SK-N-SH (cell line): ENCODE measurements at regions not wholly inside any gene's neighbourhood (a gene's known extent, or its start where the extent isn't known, plus 50 kb on each side); places are given as distances from the start of the nearest gene placed in this dataset.

Source experiments
- CTCF ChIA-PET: fragments of 300-600, 350-600 bp; formaldehyde crosslinking; extraction: SDS; loops from one replicate; lab custom pipeline; 2021; lab: Yijun Ruan, JAX
- POLR2A ChIA-PET: fragments of 350-600 bp; sonication (Branson Sonifier 250); formaldehyde crosslinking; extraction: SDS; loops from one replicate; lab custom pipeline; 2020; ENCODE audit warnings: antibody characterized with exemption, inconsistent platforms; lab: Yijun Ruan, JAX
- DNase-seq: peaks from one replicate; pipeline ENCODE4 v3.0.0; 2012
- H2AFZ ChIP-seq: fragments of 200-600 bp; sonication (generic); 2 replicates; pipeline ENCODE4 v1.8.1; 2016; ENCODE audit warnings: antibody characterized with exemption, mild to moderate bottlenecking, low read depth
- H3F3A ChIP-seq: fragments of 200-600 bp; sonication (generic); replicated peaks from 2 replicates; pipeline ENCODE3; 2016; ENCODE audit warnings: antibody characterized with exemption, mild to moderate bottlenecking; ENCODE audit not compliant: insufficient read depth
- H3K27ac ChIP-seq, 2 experiments: fragments of 200-500 bp in 1 of 2; fragments of 200-600 bp in 1 of 2; sonication (Bioruptor generic) in 1 of 2; sonication (generic), shearing (Covaris generic) in 1 of 2; 2 replicates each; pipeline versions ENCODE4 v1.5.1 to v1.6.1; 2014 to 2016; ENCODE audit warnings: low read depth in 2 of 2, inconsistent platforms in 1 of 2, low read length in 1 of 2, mild to moderate bottlenecking in 1 of 2, mixed read lengths in 1 of 2
- H3K27me3 ChIP-seq: fragments of 200-600 bp; sonication (generic), shearing (Covaris generic); 2 replicates; pipeline ENCODE4 v1.6.1; 2016; ENCODE audit warnings: mixed run types; ENCODE audit not compliant: insufficient read depth
- H3K36me3 ChIP-seq, 2 experiments: fragments of 200-500 bp in 1 of 2; fragments of 200-600 bp in 1 of 2; sonication (Bioruptor generic) in 1 of 2; sonication (generic) in 1 of 2; replicated peaks in 1 of 2; 2 replicates each; pipeline versions ENCODE3 to v1.5.1; 2014 to 2016; ENCODE audit warnings: low read length in 1 of 2, mild to moderate bottlenecking in 1 of 2; ENCODE audit not compliant: insufficient read depth in 2 of 2, control insufficient read depth in 1 of 2
- H3K4me1 ChIP-seq, 2 experiments: fragments of 200-500 bp in 1 of 2; fragments of 200-600 bp in 1 of 2; sonication (Bioruptor generic) in 1 of 2; sonication (generic), shearing (Covaris generic) in 1 of 2; 2 replicates each; pipeline versions ENCODE4 v1.5.1 to v1.6.1; 2014 to 2016; ENCODE audit warnings: low read depth in 1 of 2, low read length in 1 of 2, mixed run types in 1 of 2; ENCODE audit not compliant: insufficient read depth in 2 of 2, control insufficient read depth in 1 of 2
- H3K4me2 ChIP-seq: fragments of 200-600 bp; sonication (generic), shearing (Covaris generic); 2 replicates; pipeline ENCODE4 v1.6.1; 2017; ENCODE audit warnings: mixed run types
- H3K4me3 ChIP-seq, 2 experiments: fragments of 200-500 bp in 1 of 2; fragments of 200-600 bp in 1 of 2; sonication (Bioruptor generic) in 1 of 2; sonication (generic), shearing (Covaris generic) in 1 of 2; 2 replicates each; pipeline versions ENCODE4 v1.5.1 to v1.8.1; 2014 to 2016; ENCODE audit warnings: low read depth in 2 of 2, inconsistent platforms in 1 of 2, low read length in 1 of 2, mild to moderate bottlenecking in 1 of 2, mixed read lengths in 1 of 2, moderate library complexity in 1 of 2
- H3K79me2 ChIP-seq: fragments of 200-600 bp; sonication (generic); 2 replicates; pipeline ENCODE4 v1.8.1; 2017; ENCODE audit warnings: mild to moderate bottlenecking; ENCODE audit not compliant: insufficient read depth
- H3K9ac ChIP-seq: fragments of 200-600 bp; sonication (generic); 2 replicates; pipeline ENCODE4 v1.6.1; 2017; ENCODE audit warnings: mixed run types
- H3K9me2 ChIP-seq: fragments of 200-600 bp; sonication (generic); 2 replicates; pipeline ENCODE4 v1.6.1; 2017; ENCODE audit warnings: mixed run types
- H3K9me3 ChIP-seq: fragments of 200-600 bp; sonication (generic); 2 replicates; pipeline ENCODE4 v1.6.1; 2017; ENCODE audit warnings: mixed run types, mild to moderate bottlenecking, moderate library complexity
- H4K20me1 ChIP-seq: fragments of 200-600 bp; sonication (generic); 2 replicates; pipeline ENCODE4 v1.6.1; 2017; ENCODE audit warnings: mild to moderate bottlenecking, mixed run types; ENCODE audit not compliant: insufficient read depth
- CHD2 ChIP-seq: fragments of 150-350 bp; IDR thresholded peaks from 2 replicates; pipeline ENCODE4 v1.6.1; 2018; ENCODE audit warnings: low read length; ENCODE audit not compliant: partially characterized antibody
- FOSL2 ChIP-seq: IDR thresholded peaks from 2 replicates; pipeline ENCODE4 v1.4.0; 2012; ENCODE audit warnings: low read depth, mild to moderate bottlenecking, moderate library complexity, borderline replicate concordance
- FOXJ3 ChIP-seq: sonication (generic); formaldehyde crosslinking; IDR thresholded peaks from 2 replicates; pipeline ENCODE4 v1.5.1; 2020; ENCODE audit warnings: mild to moderate bottlenecking, missing genetic modification reagents
- FOXM1 ChIP-seq: IDR thresholded peaks from 2 replicates; pipeline ENCODE4 v1.4.0; 2012; ENCODE audit warnings: low read depth, mild to moderate bottlenecking
- GATA2 ChIP-seq: sonication (generic); formaldehyde crosslinking; IDR thresholded peaks from 2 replicates; pipeline ENCODE4 v1.5.0; 2020; ENCODE audit warnings: mild to moderate bottlenecking, missing genetic modification reagents
- IRF3 ChIP-seq: fragments of 150-350 bp; IDR thresholded peaks from 2 replicates; pipeline ENCODE4 v1.6.1; 2016; ENCODE audit warnings: mild to moderate bottlenecking, low read depth, low read length
- JUND ChIP-seq: IDR thresholded peaks from 2 replicates; pipeline ENCODE4 v1.4.0; 2012
- MEF2A ChIP-seq: IDR thresholded peaks from 2 replicates; pipeline ENCODE4 v1.4.0; 2012; ENCODE audit warnings: low read depth, borderline replicate concordance
- MXI1 ChIP-seq: IDR thresholded peaks from 2 replicates; pipeline ENCODE4 v1.6.1; 2012; ENCODE audit warnings: mild to moderate bottlenecking, low read depth, low read length, improper control_type of control experiment
- NRF1 ChIP-seq: IDR thresholded peaks from 2 replicates; pipeline ENCODE4 v1.6.1; 2012; ENCODE audit warnings: low read depth, mild to moderate bottlenecking, low read length
- PBX3 ChIP-seq: IDR thresholded peaks from 2 replicates; pipeline ENCODE4; 2012
- POLR2AphosphoS5 ChIP-seq: IDR thresholded peaks from 2 replicates; pipeline ENCODE4 v1.6.1; 2012; ENCODE audit warnings: low read depth, low read length
- RAD21 ChIP-seq: IDR thresholded peaks from 2 replicates; pipeline ENCODE4 v1.6.1; 2012; ENCODE audit warnings: mild to moderate bottlenecking, low read length
- RCOR1 ChIP-seq: fragments of 150-350 bp; IDR thresholded peaks from 2 replicates; pipeline ENCODE4 v1.6.1; 2017; ENCODE audit warnings: antibody characterized with exemption, low read length
- REST ChIP-seq: IDR thresholded peaks from 2 replicates; pipeline ENCODE4 v1.6.1; 2012; ENCODE audit warnings: mild to moderate bottlenecking, low read depth, low read length, moderate library complexity
- RFX5 ChIP-seq: IDR thresholded peaks from 2 replicates; pipeline ENCODE4 v1.6.1; 2012; ENCODE audit warnings: mild to moderate bottlenecking, improper control_type of control experiment, low read length
- SMC3 ChIP-seq: IDR thresholded peaks from 2 replicates; pipeline ENCODE4 v1.6.1; 2012; ENCODE audit warnings: low read depth, low read length, improper control_type of control experiment
- TCF12 ChIP-seq: IDR thresholded peaks from 2 replicates; pipeline ENCODE4 v1.4.0; 2012
- TEAD4 ChIP-seq: IDR thresholded peaks from 2 replicates; pipeline ENCODE4 v1.4.0; 2012; ENCODE audit warnings: mild to moderate bottlenecking, borderline replicate concordance; ENCODE audit not compliant: insufficient read depth
- USF1 ChIP-seq: IDR thresholded peaks from 2 replicates; pipeline ENCODE4 v1.4.0; 2012; ENCODE audit warnings: low read depth, borderline replicate concordance
- ZBTB33 ChIP-seq: IDR thresholded peaks from 2 replicates; pipeline ENCODE4 v1.4.0; 2012; ENCODE audit warnings: low read depth, borderline replicate concordance
- WGBS: methylation state at CpG from one replicate; pipeline ENCODE4 v1.1.6; 2017; ENCODE audit warnings: low lambda C conversion rate; 5-methylcytosine and 5-hydroxymethylcytosine counted together

- TF ChIP-seq RFX5 (no peak), FOXM1 (no peak), RCOR1 (no peak), CHD2 (no peak)
These were observed 166.5 kb downstream of the HS3ST3A1 start (continued) for GRCh38 chr17:13435230-13435629.

- Histone ChIP-seq H3K4me3 (no peak overlapping the region), H3K9me3 (peaks cover 7% of the 10 kb centered on the region; the same call in 1 of the 2 replicates), H3K9me2 (no peaks in the 10 kb centered on the region), H3K4me1 (peaks cover 18 to 23% of the 10 kb centered on the region in 2 experiments), H4K20me1 (no peaks in the 10 kb centered on the region), H3K27me3 (no peaks in the 10 kb centered on the region), H3K79me2 (no peaks in the 10 kb centered on the region), H3F3A (peaks cover 28% of the 10 kb centered on the region), H3K4me2 (peak overlapping the region; percentile 37; the same call in 1 of the 2 replicates), H3K27ac (peak overlapping the region; percentile 80 to 88), H2AFZ (peak overlapping the region; percentile 77), H3K36me3 (peaks cover 0 to 1% of the 10 kb centered on the region in 2 experiments), H3K9ac (peak overlapping the region; percentile 49; the same call in 1 of the 2 replicates)
- WGBS = 0% methylated on average over 5 of the region's 5 CpGs
- POLR2A ChIA-PET = interaction anchor here (0.7 to 2.3 kb wide), 5 partner anchors 14 to 165 kb away, joined by 3 to 10 read pairs (median 3); no protein-coding TSS in a partner anchor
- peak; percentile 63 for DNase-seq
- CTCF ChIA-PET = interaction anchor here (0.6 to 2.7 kb wide), 12 partner anchors 10 to 363 kb away, joined by 3 to 9 read pairs (median 4); no protein-coding TSS in a partner anchor
- TF ChIP-seq IRF3 (no peak), PBX3 (peak; percentile 65), RFX5 (0 out of 2 replicates have a peak, but pooled peaks have one; percentile 13), ZBTB33 (peak; percentile 25; the same call in 1 of the 2 replicates), REST (peak; percentile 12; the same call in 1 of the 2 replicates), RAD21 (peak; percentile 36), TEAD4 (peak; percentile 69; the same call in 1 of the 2 replicates), MEF2A (0 out of 2 replicates have a peak, but pooled peaks have one; percentile 8), JUND (peak; percentile 76), MXI1 (no peak; the same call in 1 of the 2 replicates), TCF12 (peak; percentile 95), NRF1 (no peak), CHD2 (peak; percentile 77), SMC3 (peak; percentile 39; the same call in 1 of the 2 replicates), FOXM1 (no peak), POLR2AphosphoS5 (peak; percentile 66; the same call in 1 of the 2 replicates), USF1 (0 out of 2 replicates have a peak, but pooled peaks have one; percentile 11), GATA2 (peak; percentile 79), FOSL2 (peak; percentile 68), FOXJ3 (CRISPR knock-in tag) (no peak)
These were observed 172.5 kb downstream of the HS3ST3A1 start for GRCh38 chr17:13429201-13429600.
